Astrocyte (in vitro differentiated cells and primary cell): ENCODE measurements at regions not wholly inside any gene's neighbourhood (a gene's known extent, or its start where the extent isn't known, plus 50 kb on each side); places are given as distances from the start of the nearest gene placed in this dataset.

ENCODE experiments used
- EZH2 ChIP-seq: IDR thresholded peaks from 2 replicates; pipeline ENCODE4 v1.6.1; 2012; ENCODE audit warnings: mild to moderate bottlenecking, low read length, inconsistent platforms; ENCODE audit not compliant: insufficient read depth
- TF ChIP-seq, protein P1 (sequence below): IDR thresholded peaks from 2 replicates; pipeline ENCODE4 v1.5.1; 2011; ENCODE audit warnings: low read depth, mild to moderate bottlenecking, inconsistent platforms, low read length, moderate library complexity; ENCODE audit not compliant: insufficient read depth

GRCh38 chr3:29164825-29165224 lies 116.0 kb upstream of the RBMS3 start:
- TF ChIP-seq, protein P1, sequence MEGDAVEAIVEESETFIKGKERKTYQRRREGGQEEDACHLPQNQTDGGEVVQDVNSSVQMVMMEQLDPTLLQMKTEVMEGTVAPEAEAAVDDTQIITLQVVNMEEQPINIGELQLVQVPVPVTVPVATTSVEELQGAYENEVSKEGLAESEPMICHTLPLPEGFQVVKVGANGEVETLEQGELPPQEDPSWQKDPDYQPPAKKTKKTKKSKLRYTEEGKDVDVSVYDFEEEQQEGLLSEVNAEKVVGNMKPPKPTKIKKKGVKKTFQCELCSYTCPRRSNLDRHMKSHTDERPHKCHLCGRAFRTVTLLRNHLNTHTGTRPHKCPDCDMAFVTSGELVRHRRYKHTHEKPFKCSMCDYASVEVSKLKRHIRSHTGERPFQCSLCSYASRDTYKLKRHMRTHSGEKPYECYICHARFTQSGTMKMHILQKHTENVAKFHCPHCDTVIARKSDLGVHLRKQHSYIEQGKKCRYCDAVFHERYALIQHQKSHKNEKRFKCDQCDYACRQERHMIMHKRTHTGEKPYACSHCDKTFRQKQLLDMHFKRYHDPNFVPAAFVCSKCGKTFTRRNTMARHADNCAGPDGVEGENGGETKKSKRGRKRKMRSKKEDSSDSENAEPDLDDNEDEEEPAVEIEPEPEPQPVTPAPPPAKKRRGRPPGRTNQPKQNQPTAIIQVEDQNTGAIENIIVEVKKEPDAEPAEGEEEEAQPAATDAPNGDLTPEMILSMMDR, result no peak
- no peak for TF ChIP-seq EZH2
